SHP77 treated with DMSO at 0.1 percent for 48 hours (cell line): ENCODE measurements at regions not wholly inside any gene's neighbourhood (a gene's known extent, or its start where the extent isn't known, plus 50 kb on each side); places are given as distances from the start of the nearest gene placed in this dataset.
"Not testable (repeated sequence)": the region's sequence is repeated elsewhere in the genome, so short reads cannot be mapped to it uniquely, and the experiment has no call there.

Experiments
- DNase-seq: peaks from one replicate; lab custom pipeline; 2025; lab: John Stamatoyannopoulos, UW

- DNase-seq = no peak
Observed at GRCh38 chr7:123323689-123324088, 123.9 kb upstream of the SLC13A1 start.

- not testable (repeated sequence) for DNase-seq
Observed at GRCh38 chr7:123321578-123321977, 121.8 kb upstream of the SLC13A1 start.

GRCh38 chr7:123319911-123320310 is 120.1 kb upstream of the SLC13A1 start:
- no peak for DNase-seq

- DNase-seq = no peak
Observed at GRCh38 chr7:123314886-123315285, 115.1 kb upstream of the SLC13A1 start.

GRCh38 chr7:123308254-123308951 is 108.6 kb upstream of the SLC13A1 start:
- no peak for DNase-seq

- no peak for DNase-seq
Observed at GRCh38 chr7:123305840-123306375, 106.1 kb upstream of the SLC13A1 start.

GRCh38 chr7:123303926-123304325 is 104.2 kb upstream of the SLC13A1 start:
- no peak for DNase-seq

- DNase-seq = no peak
Observed at GRCh38 chr7:123296965-123297364, 97.2 kb upstream of the SLC13A1 start.

GRCh38 chr7:123293710-123294109 is 93.9 kb upstream of the SLC13A1 start:
- DNase-seq = no peak

GRCh38 chr7:123292227-123292626 is 92.5 kb upstream of the SLC13A1 start:
- DNase-seq = no peak

- no peak for DNase-seq
Observed at GRCh38 chr7:123289200-123289599, 89.4 kb upstream of the SLC13A1 start.

GRCh38 chr7:123285076-123285700 is 85.4 kb upstream of the SLC13A1 start:
- no peak for DNase-seq

- DNase-seq = no peak
Observed at GRCh38 chr7:123283373-123283772, 83.6 kb upstream of the SLC13A1 start.

GRCh38 chr7:123282181-123282580 is 82.4 kb upstream of the SLC13A1 start:
- DNase-seq = no peak

- no peak for DNase-seq
Observed at GRCh38 chr7:123279949-123280348, 80.2 kb upstream of the SLC13A1 start.

- DNase-seq = no peak
Observed at GRCh38 chr7:123275036-123275753, 75.4 kb upstream of the SLC13A1 start.

GRCh38 chr7:123273185-123273584 is 73.4 kb upstream of the SLC13A1 start:
- DNase-seq = no peak

GRCh38 chr7:123271856-123272255 is 72.1 kb upstream of the SLC13A1 start:
- DNase-seq = no peak

- no peak for DNase-seq
Observed at GRCh38 chr7:123271231-123271630, 71.5 kb upstream of the SLC13A1 start.

GRCh38 chr7:123270570-123270969 is 70.8 kb upstream of the SLC13A1 start:
- DNase-seq = no peak

GRCh38 chr7:123265853-123266252 is 66.1 kb upstream of the SLC13A1 start:
- no peak for DNase-seq

GRCh38 chr7:123264820-123265219 is 65.1 kb upstream of the SLC13A1 start:
- DNase-seq = not testable (repeated sequence)

GRCh38 chr7:123260428-123260960 is 60.7 kb upstream of the SLC13A1 start:
- no peak for DNase-seq
